H1 (cell line): ENCODE measurements at regions not wholly inside any gene's neighbourhood (a gene's known extent, or its start where the extent isn't known, plus 50 kb on each side); places are given as distances from the start of the nearest gene placed in this dataset.

Experiments used
- CTCF ChIA-PET: fragments of 300-600 bp; sonication (Branson Sonifier 250); formaldehyde crosslinking; loops from one replicate; lab custom pipeline; 2021; ENCODE audit not compliant: partially characterized antibody; lab: Charles Lee
- POLR2A ChIA-PET: fragments of 300-600 bp; sonication (Branson Sonifier 250); formaldehyde crosslinking; loops from one replicate; lab custom pipeline; 2021; ENCODE audit warnings: inconsistent platforms; ENCODE audit not compliant: partially characterized antibody; lab: Charles Lee
- DNase-seq, 2 experiments: peaks; one replicate each; pipeline versions ENCODE4 v3.0.0 to v3.0.0-alpha.2; 2010 to 2022; ENCODE audit warnings: low spot score in 2 of 2, low read depth in 1 of 2, mixed read lengths in 1 of 2
- FAIRE-seq: peaks from 2 replicates; lab custom pipeline; 2011; peaks lifted over from hg19 to GRCh38; lab: Jason Lieb, UNC
- H2AFZ ChIP-seq: 2 replicates; pipeline ENCODE4 v1.8.1; 2012; ENCODE audit warnings: low read length, inconsistent platforms
- H2AK5ac ChIP-seq: 2 replicates; pipeline ENCODE4 v1.6.1; 2013; ENCODE audit warnings: low read depth, low read length
- H2BK120ac ChIP-seq: replicated peaks from 2 replicates; pipeline ENCODE3; 2013; ENCODE audit warnings: low read depth, low read length, inconsistent platforms
- H2BK12ac ChIP-seq: 2 replicates; pipeline ENCODE4 v1.6.1; 2013; ENCODE audit warnings: low read depth, low read length
- H2BK15ac ChIP-seq: 2 replicates; pipeline ENCODE4 v1.6.1; 2013; ENCODE audit warnings: low read length
- H2BK20ac ChIP-seq: 2 replicates; pipeline ENCODE4 v1.6.1; 2013; ENCODE audit warnings: low read length
- H2BK5ac ChIP-seq: 2 replicates; pipeline ENCODE4 v1.6.1; 2013; ENCODE audit warnings: low read depth, low read length
- H3K14ac ChIP-seq: 2 replicates; pipeline ENCODE4 v1.6.1; 2013; ENCODE audit warnings: inconsistent platforms; ENCODE audit not compliant: insufficient read length
- H3K18ac ChIP-seq: 2 replicates; pipeline ENCODE4 v1.6.1; 2013; ENCODE audit warnings: low read length; ENCODE audit errors: extremely low read depth
- H3K23ac ChIP-seq: 2 replicates; pipeline ENCODE4 v1.6.1; 2013; ENCODE audit warnings: inconsistent platforms; ENCODE audit not compliant: insufficient read length
- H3K23me2 ChIP-seq: 2 replicates; pipeline ENCODE4 v1.6.1; 2013; ENCODE audit warnings: low read depth, low read length
- H3K27ac ChIP-seq: 2 replicates; pipeline ENCODE4 v1.6.1; 2011; ENCODE audit warnings: low read depth, low read length, inconsistent platforms
- H3K27me3 ChIP-seq, 4 experiments: replicated peaks in 1 of 4; 1 replicate in 1 of 4; 2 replicates in 3 of 4; pipeline versions ENCODE4 v1.6.1 to v1.8.1; 2011 to 2013; ENCODE audit warnings: low read length in 3 of 4, mild to moderate bottlenecking in 3 of 4, inconsistent platforms in 2 of 4, mixed read lengths in 2 of 4, moderate library complexity in 1 of 4; ENCODE audit not compliant: control insufficient read depth in 3 of 4, insufficient read depth in 3 of 4; ENCODE audit errors: extremely low read depth in 1 of 4
- H3K36me3 ChIP-seq, 4 experiments: 2 replicates each; pipeline versions ENCODE4 v1.6.1 to v1.8.1; 2011 to 2013; ENCODE audit warnings: mild to moderate bottlenecking in 4 of 4, low read length in 3 of 4, moderate library complexity in 2 of 4, control low read depth in 1 of 4, inconsistent platforms in 1 of 4; ENCODE audit not compliant: insufficient read depth in 4 of 4, control insufficient read depth in 2 of 4
- H3K4ac ChIP-seq: replicated peaks from 2 replicates; pipeline ENCODE3; 2013; ENCODE audit warnings: low read length, low read depth, mixed read lengths, inconsistent platforms; ENCODE audit not compliant: insufficient read length
- H3K4me1 ChIP-seq, 4 experiments: replicated peaks in 1 of 4; 1 replicate in 1 of 4; 2 replicates in 3 of 4; pipeline versions ENCODE4 v1.6.1 to v1.8.1; 2011 to 2013; ENCODE audit warnings: low read length in 3 of 4, inconsistent platforms in 2 of 4, mixed read lengths in 1 of 4; ENCODE audit not compliant: insufficient read depth in 4 of 4, control insufficient read depth in 3 of 4
- H3K4me2 ChIP-seq, 2 experiments: 2 replicates each; pipeline versions ENCODE4 v1.6.1 to v1.8.1; 2011 to 2013; ENCODE audit warnings: low read depth in 2 of 2, low read length in 2 of 2, control low read depth in 1 of 2, inconsistent platforms in 1 of 2, mild to moderate bottlenecking in 1 of 2; ENCODE audit not compliant: insufficient read depth in 1 of 2
- H3K4me3 ChIP-seq, 4 experiments: fragments of 200-600, 300-600 bp in 1 of 4; sonication (generic), shearing (Covaris generic), sonication (Bioruptor Twin) in 1 of 4; 2 replicates each; pipeline versions ENCODE4 v1.5.1 to v1.8.1; 2011 to 2016; ENCODE audit warnings: low read length in 4 of 4, low read depth in 3 of 4, control low read depth in 2 of 4, inconsistent platforms in 2 of 4, mild to moderate bottlenecking in 2 of 4, mixed read lengths in 1 of 4, moderate library complexity in 1 of 4; ENCODE audit not compliant: insufficient read depth in 2 of 4; ENCODE audit errors: extremely low read depth in 1 of 4
- H3K56ac ChIP-seq: replicated peaks from 2 replicates; pipeline ENCODE3; 2013; ENCODE audit warnings: low read depth, mild to moderate bottlenecking, mixed read lengths, low read length, inconsistent platforms; ENCODE audit not compliant: insufficient read length
- H3K79me1 ChIP-seq: 2 replicates; pipeline ENCODE4 v1.6.1; 2013; ENCODE audit warnings: low read depth, low read length, control low read depth
- H3K79me2 ChIP-seq, 2 experiments: 2 replicates each; pipeline versions ENCODE4 v1.6.1 to v1.8.1; 2012 to 2013; ENCODE audit warnings: low read length in 2 of 2, mild to moderate bottlenecking in 2 of 2, inconsistent platforms in 1 of 2; ENCODE audit not compliant: insufficient read depth in 2 of 2, control insufficient read depth in 1 of 2
- H3K9ac ChIP-seq, 4 experiments: replicated peaks in 1 of 4; 1 replicate in 1 of 4; 2 replicates in 3 of 4; pipeline versions ENCODE4 v1.6.1 to v1.8.1; 2011 to 2013; ENCODE audit warnings: low read depth in 3 of 4, low read length in 3 of 4, control low read depth in 2 of 4, mild to moderate bottlenecking in 2 of 4, moderate library complexity in 2 of 4, inconsistent platforms in 1 of 4; ENCODE audit errors: extremely low read depth in 1 of 4
- H3K9me3 ChIP-seq, 2 experiments: 2 replicates each; pipeline versions ENCODE4 v1.6.1 to v1.8.1; 2012 to 2013; ENCODE audit warnings: mild to moderate bottlenecking in 2 of 2, moderate library complexity in 2 of 2, control low read depth in 1 of 2, inconsistent platforms in 1 of 2, low read depth in 1 of 2, low read length in 1 of 2, mixed read lengths in 1 of 2; ENCODE audit not compliant: insufficient read depth in 2 of 2
- H4K20me1 ChIP-seq, 2 experiments: replicated peaks in 1 of 2; 2 replicates each; pipeline versions ENCODE3 to v1.8.1; 2011 to 2013; ENCODE audit warnings: inconsistent platforms in 2 of 2, low read length in 2 of 2, mild to moderate bottlenecking in 1 of 2; ENCODE audit not compliant: insufficient read depth in 2 of 2, control insufficient read depth in 1 of 2
- H4K5ac ChIP-seq: 2 replicates; pipeline ENCODE4 v1.6.1; 2013; ENCODE audit warnings: low read length, low read depth, mixed read lengths, inconsistent platforms; ENCODE audit not compliant: insufficient read length
- H4K8ac ChIP-seq: 2 replicates; pipeline ENCODE4 v1.8.0; 2013; ENCODE audit warnings: mild to moderate bottlenecking, moderate library complexity, low read length, inconsistent platforms; ENCODE audit not compliant: insufficient read depth; ENCODE audit errors: extremely low read depth
- H4K91ac ChIP-seq: replicated peaks from 2 replicates; pipeline ENCODE3; 2013; ENCODE audit warnings: low read length, mixed read lengths, inconsistent platforms; ENCODE audit not compliant: insufficient read length
- CEBPB ChIP-seq: IDR thresholded peaks from 2 replicates; pipeline ENCODE4 v1.6.1; 2012; ENCODE audit warnings: low read depth, low read length
- CTCF ChIP-seq, 3 experiments: IDR thresholded peaks; 1 replicate in 2 of 3; 2 replicates in 1 of 3; pipeline versions ENCODE4 v1.5.1 to v1.6.1; 2011; ENCODE audit warnings: low read length in 3 of 3, mild to moderate bottlenecking in 3 of 3, inconsistent platforms in 2 of 3, low read depth in 1 of 3, moderate library complexity in 1 of 3; ENCODE audit not compliant: insufficient read depth in 1 of 3; ENCODE audit errors: control extremely low read depth in 1 of 3
- MAFK ChIP-seq: IDR thresholded peaks from 2 replicates; pipeline ENCODE4 v1.6.1; 2012; ENCODE audit warnings: low read depth, mild to moderate bottlenecking, improper control_type of control experiment, low read length
- RAD21 ChIP-seq, 2 experiments: IDR thresholded peaks in 1 of 2; conservative IDR thresholded peaks in 1 of 2; 2 replicates each; pipeline ENCODE4 v1.6.1; 2011; ENCODE audit warnings: low read depth in 2 of 2, low read length in 2 of 2, improper control_type of control experiment in 1 of 2, inconsistent platforms in 1 of 2, mild to moderate bottlenecking in 1 of 2, moderate library complexity in 1 of 2
- RNF2 ChIP-seq: fragments of 200-900, 300-1000 bp; sonication (generic); IDR thresholded peaks from 2 replicates; pipeline ENCODE4 v1.7.1; 2016; ENCODE audit warnings: borderline replicate concordance, low read depth, mild to moderate bottlenecking, antibody characterized with exemption, low read length; ENCODE audit not compliant: poor library complexity, severe bottlenecking; ENCODE audit errors: missing control alignments
- TEAD4 ChIP-seq: IDR thresholded peaks from 2 replicates; pipeline ENCODE4 v1.6.1; 2012; ENCODE audit warnings: low read depth, low read length, inconsistent platforms, mixed read lengths

GRCh38 chr13:58994777-58995176 is 1169.0 kb downstream of the DIAPH3 start:
- CTCF ChIA-PET, result no interaction called here

More at GRCh38 chr13:58994777-58995176, 1169.0 kb downstream of the DIAPH3 start:
- Histone ChIP-seq H3K23me2 (no peaks in the 10 kb centered on the region), H3K4me3 (no peak overlapping the region), H2BK12ac (no peak overlapping the region), H2BK15ac (no peak overlapping the region), H3K14ac (no peak overlapping the region), H2AK5ac (no peak overlapping the region), H3K4me2 (no peak overlapping the region), H4K20me1 (no peaks in the 10 kb centered on the region), H3K79me2 (no peaks in the 10 kb centered on the region), H3K4me1 (no peaks in the 10 kb centered on the region; a peak in 1 of 7 replicates), H3K79me1 (no peaks in the 10 kb centered on the region), H2BK120ac (no peak overlapping the region), H2BK20ac (no peak overlapping the region), H3K27ac (no peak overlapping the region), H4K5ac (no peak overlapping the region), H4K8ac (no peak overlapping the region), H3K36me3 (no peaks in the 10 kb centered on the region), H4K91ac (no peak overlapping the region), H2AFZ (no peak overlapping the region), H3K9me3 (no peaks in the 10 kb centered on the region), H3K4ac (no peak overlapping the region), H3K9ac (no peak overlapping the region), H2BK5ac (no peak overlapping the region), H3K27me3 (no peaks in the 10 kb centered on the region), H3K23ac (no peak overlapping the region), H3K18ac (no peak overlapping the region), H3K56ac (no peak overlapping the region)
- DNase-seq (no peak), FAIRE-seq (no peak)
- TF ChIP-seq CTCF (IDR thresholded peaks at IDR 0.05; ENCODE audit: control extremely low read depth in 1 of 3, insufficient read depth in 1 of 3, low read depth in 1 of 3, low read length in 3 of 3), result peak in 1 of 3 experiments; percentile 8; a peak in 1 of 4 replicates
- TF ChIP-seq MAFK, result no peak
- TF ChIP-seq CEBPB, result no peak
- TF ChIP-seq RNF2, result no peak
- TF ChIP-seq TEAD4, result no peak
- TF ChIP-seq RAD21 (IDR thresholded peaks at IDR 0.05 in 1 of 2, conservative IDR thresholded peaks at IDR 0.05 in 1 of 2; ENCODE audit: low read depth in 2 of 2, low read length in 2 of 2), result peak; percentile 37 to 38; a peak in 3 of 4 replicates
- POLR2A ChIA-PET, result no interaction called here
